HEK293 (cell line): ENCODE measurements at regions not wholly inside any gene's neighbourhood (a gene's known extent, or its start where the extent isn't known, plus 50 kb on each side); places are given as distances from the start of the nearest gene placed in this dataset.

ENCODE experiments used
- CTCF ChIA-PET: fragments of 350-600 bp; formaldehyde crosslinking; extraction: SDS; loops from one replicate; lab custom pipeline; 2021; ENCODE audit warnings: antibody characterized with exemption; lab: Yijun Ruan, JAX
- POLR2A ChIA-PET: fragments of 300-600 bp; formaldehyde crosslinking; extraction: SDS; loops from one replicate; lab custom pipeline; 2020; ENCODE audit warnings: antibody characterized with exemption, inconsistent platforms; lab: Yijun Ruan, JAX
- H3K27ac ChIP-seq: fragments of 200-500 bp; sonication (Bioruptor generic); 2 replicates; pipeline ENCODE4 v1.5.1; 2014; ENCODE audit warnings: low read depth, low read length, control low read depth, inconsistent platforms; ENCODE audit errors: extremely low read depth
- H3K36me3 ChIP-seq, 2 experiments: fragments of 200-500 bp in 1 of 2; sonication (Bioruptor generic) in 1 of 2; 1 replicate in 1 of 2; 2 replicates in 1 of 2; pipeline ENCODE4 v1.5.1; 2014 to 2017; ENCODE audit warnings: inconsistent platforms in 2 of 2, low read length in 2 of 2; ENCODE audit not compliant: control insufficient read depth in 2 of 2, insufficient read depth in 1 of 2
- H3K4me1 ChIP-seq: fragments of 200-500 bp; sonication (Bioruptor generic); 2 replicates; pipeline ENCODE4 v1.5.1; 2014; ENCODE audit warnings: mild to moderate bottlenecking, low read length, inconsistent platforms; ENCODE audit not compliant: control insufficient read depth, insufficient read depth
- H3K4me3 ChIP-seq: 2 replicates; pipeline ENCODE4 v1.5.1; 2011; ENCODE audit warnings: low read depth, mild to moderate bottlenecking, control low read depth, low read length, moderate library complexity
- H3K9me3 ChIP-seq: fragments of 200-500 bp; sonication (Bioruptor generic); 2 replicates; pipeline ENCODE4 v1.5.1; 2014; ENCODE audit warnings: low read depth, low read length, inconsistent platforms; ENCODE audit not compliant: control insufficient read depth, insufficient read depth
- BCL11A ChIP-seq: fragments of 450-650 bp; formaldehyde crosslinking; IDR thresholded peaks from 2 replicates; pipeline ENCODE4 v1.5.1; 2016; ENCODE audit warnings: low read depth, missing biosample characterization, missing genetic modification characterization
- EGR2 ChIP-seq: fragments of 450-650 bp; formaldehyde crosslinking; IDR thresholded peaks from 2 replicates; pipeline ENCODE4 v1.5.1; 2016; ENCODE audit warnings: low read depth, missing biosample characterization, missing genetic modification characterization
- GLI2 ChIP-seq: fragments of 450-650 bp; formaldehyde crosslinking; IDR thresholded peaks from 2 replicates; pipeline ENCODE4; 2017; ENCODE audit warnings: missing biosample characterization, missing genetic modification characterization, low read depth, borderline replicate concordance
- GLIS1 ChIP-seq: fragments of 450-650 bp; formaldehyde crosslinking; IDR thresholded peaks from 2 replicates; pipeline ENCODE4 v1.5.1; 2016; ENCODE audit warnings: missing biosample characterization, missing genetic modification characterization
- HOXA7 ChIP-seq: sonication (generic); formaldehyde crosslinking; IDR thresholded peaks from 2 replicates; pipeline ENCODE4 v1.8.1; 2022; ENCODE audit warnings: missing genetic modification reagents, borderline replicate concordance
- MEIS1 ChIP-seq: sonication (generic); formaldehyde crosslinking; IDR thresholded peaks from 2 replicates; pipeline ENCODE4 v1.8.1; 2022; ENCODE audit warnings: missing genetic modification reagents, mild to moderate bottlenecking, borderline replicate concordance
- SP3 ChIP-seq: fragments of 450-650 bp; formaldehyde crosslinking; IDR thresholded peaks from 2 replicates; pipeline ENCODE4 v1.5.1; 2016; ENCODE audit warnings: missing biosample characterization, missing genetic modification characterization
- ZBTB8A ChIP-seq: fragments of 450-650 bp; formaldehyde crosslinking; IDR thresholded peaks from 2 replicates; pipeline ENCODE4 v1.5.1; 2016; ENCODE audit warnings: missing biosample characterization, missing genetic modification characterization
- ZFP69B ChIP-seq: fragments of 450-650 bp; formaldehyde crosslinking; IDR thresholded peaks from 2 replicates; pipeline ENCODE4 v1.5.1; 2016; ENCODE audit warnings: missing biosample characterization, missing genetic modification characterization
- ZIC2 ChIP-seq: fragments of 450-650 bp; formaldehyde crosslinking; IDR thresholded peaks from 2 replicates; pipeline ENCODE4 v1.5.1; 2016; ENCODE audit warnings: missing biosample characterization, missing genetic modification characterization
- ZNF121 ChIP-seq: fragments of 450-650 bp; formaldehyde crosslinking; IDR thresholded peaks from 2 replicates; pipeline ENCODE4 v1.5.1; 2016; ENCODE audit warnings: missing biosample characterization, missing genetic modification characterization
- ZNF184 ChIP-seq: fragments of 450-650 bp; IDR thresholded peaks from 2 replicates; pipeline ENCODE4 v1.5.1; 2018; ENCODE audit warnings: missing biosample characterization, mild to moderate bottlenecking, missing genetic modification characterization
- ZNF221 ChIP-seq: fragments of 450-650 bp; formaldehyde crosslinking; IDR thresholded peaks from 2 replicates; pipeline ENCODE4 v1.5.1; 2017; ENCODE audit warnings: missing biosample characterization, missing genetic modification characterization, borderline replicate concordance
- ZNF302 ChIP-seq: fragments of 450-650 bp; formaldehyde crosslinking; IDR thresholded peaks from 2 replicates; pipeline ENCODE4 v1.5.1; 2016; ENCODE audit warnings: missing biosample characterization, missing genetic modification characterization, low read depth
- ZNF391 ChIP-seq: fragments of 450-650 bp; formaldehyde crosslinking; IDR thresholded peaks from 2 replicates; pipeline ENCODE4 v1.5.1; 2016; ENCODE audit warnings: low read depth, missing biosample characterization, missing genetic modification characterization, borderline replicate concordance
- ZNF423 ChIP-seq: fragments of 450-650 bp; formaldehyde crosslinking; IDR thresholded peaks from 2 replicates; pipeline ENCODE4 v1.5.1; 2016; ENCODE audit warnings: missing biosample characterization, missing genetic modification characterization
- ZNF426 ChIP-seq: fragments of 450-650 bp; formaldehyde crosslinking; IDR thresholded peaks from 2 replicates; pipeline ENCODE4 v1.5.1; 2017; ENCODE audit warnings: missing biosample characterization, missing genetic modification characterization, mild to moderate bottlenecking, inconsistent platforms, moderate library complexity
- ZNF560 ChIP-seq: fragments of 450-650 bp; formaldehyde crosslinking; IDR thresholded peaks from 2 replicates; pipeline ENCODE4 v1.5.1; 2017; ENCODE audit warnings: missing biosample characterization, missing genetic modification characterization, borderline replicate concordance
- ZNF600 ChIP-seq: fragments of 450-650 bp; formaldehyde crosslinking; IDR thresholded peaks from 2 replicates; pipeline ENCODE4 v1.5.1; 2016; ENCODE audit warnings: missing biosample characterization, missing genetic modification characterization
- ZNF629 ChIP-seq: fragments of 450-650 bp; formaldehyde crosslinking; IDR thresholded peaks from 2 replicates; pipeline ENCODE4 v1.5.1; 2017; ENCODE audit warnings: missing biosample characterization, missing genetic modification characterization
- ZNF664 ChIP-seq: fragments of 450-650 bp; formaldehyde crosslinking; IDR thresholded peaks from 2 replicates; pipeline ENCODE4 v1.5.1; 2016; ENCODE audit warnings: missing biosample characterization, missing genetic modification characterization
- ZNF677 ChIP-seq: fragments of 450-650 bp; IDR thresholded peaks from 2 replicates; pipeline ENCODE4 v1.5.0; 2018; ENCODE audit warnings: missing biosample characterization, mild to moderate bottlenecking, missing genetic modification characterization, moderate library complexity
- ZNF707 ChIP-seq: fragments of 450-650 bp; formaldehyde crosslinking; IDR thresholded peaks from 2 replicates; pipeline ENCODE4 v1.5.1; 2016; ENCODE audit warnings: missing biosample characterization, missing genetic modification characterization
- TF ChIP-seq, protein P1 (sequence below): fragments of 450-650 bp; formaldehyde crosslinking; IDR thresholded peaks from 2 replicates; pipeline ENCODE4 v1.5.1; 2017; ENCODE audit warnings: missing biosample characterization, missing genetic modification characterization
- TF ChIP-seq, protein P2 (sequence below): fragments of 450-650 bp; formaldehyde crosslinking; IDR thresholded peaks from 2 replicates; pipeline ENCODE4 v1.5.1; 2017; ENCODE audit warnings: missing biosample characterization, mild to moderate bottlenecking, missing genetic modification characterization, moderate library complexity
- TF ChIP-seq, protein P3 (sequence below): fragments of 450-650 bp; formaldehyde crosslinking; IDR thresholded peaks from 2 replicates; pipeline ENCODE4 v1.5.1; 2016; ENCODE audit warnings: missing biosample characterization, missing genetic modification characterization
- TF ChIP-seq, protein P4 (sequence below): fragments of 450-650 bp; formaldehyde crosslinking; IDR thresholded peaks from 2 replicates; pipeline ENCODE4 v1.5.1; 2017; ENCODE audit warnings: missing biosample characterization, missing genetic modification characterization
- TF ChIP-seq, protein P5 (sequence below): fragments of 450-650 bp; IDR thresholded peaks from 2 replicates; pipeline ENCODE4 v1.5.1; 2018; ENCODE audit warnings: missing biosample characterization, missing genetic modification characterization

DNA sequence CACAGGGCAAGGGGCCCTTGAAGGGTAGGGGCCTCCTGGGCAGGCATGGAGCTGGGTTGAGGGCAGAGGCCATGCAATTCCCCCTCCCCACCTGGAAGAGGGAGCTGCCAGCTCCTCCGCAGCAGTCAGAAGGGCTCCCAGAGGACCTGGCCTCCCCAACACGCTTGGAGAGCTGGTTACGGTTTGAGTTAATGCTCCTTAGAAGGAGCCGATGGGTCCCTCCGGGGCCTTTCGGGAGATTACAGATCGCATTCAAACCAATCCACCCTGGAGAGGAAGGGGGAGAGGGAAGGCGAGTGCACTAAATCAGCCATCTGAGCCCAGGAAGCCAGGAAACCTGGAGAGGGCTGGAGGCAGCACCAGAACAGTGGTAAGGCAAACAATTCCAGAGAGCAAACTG, 106.3 kb upstream of the CSF3R start (continued):
- no peak for TF ChIP-seq ZNF560 (tag by site-specific recombination)
- no peak for TF ChIP-seq MEIS1 (CRISPR knock-in tag)
- TF ChIP-seq ZIC2 (tag by site-specific recombination) = no peak
- no peak for TF ChIP-seq ZNF302 (tag by site-specific recombination)
- no peak for TF ChIP-seq ZNF184 (tag by site-specific recombination)
- no peak for TF ChIP-seq ZNF221 (tag by site-specific recombination)
- no peak for TF ChIP-seq ZFP69B
- no peak for TF ChIP-seq ZNF391 (tag by site-specific recombination)

DNA sequence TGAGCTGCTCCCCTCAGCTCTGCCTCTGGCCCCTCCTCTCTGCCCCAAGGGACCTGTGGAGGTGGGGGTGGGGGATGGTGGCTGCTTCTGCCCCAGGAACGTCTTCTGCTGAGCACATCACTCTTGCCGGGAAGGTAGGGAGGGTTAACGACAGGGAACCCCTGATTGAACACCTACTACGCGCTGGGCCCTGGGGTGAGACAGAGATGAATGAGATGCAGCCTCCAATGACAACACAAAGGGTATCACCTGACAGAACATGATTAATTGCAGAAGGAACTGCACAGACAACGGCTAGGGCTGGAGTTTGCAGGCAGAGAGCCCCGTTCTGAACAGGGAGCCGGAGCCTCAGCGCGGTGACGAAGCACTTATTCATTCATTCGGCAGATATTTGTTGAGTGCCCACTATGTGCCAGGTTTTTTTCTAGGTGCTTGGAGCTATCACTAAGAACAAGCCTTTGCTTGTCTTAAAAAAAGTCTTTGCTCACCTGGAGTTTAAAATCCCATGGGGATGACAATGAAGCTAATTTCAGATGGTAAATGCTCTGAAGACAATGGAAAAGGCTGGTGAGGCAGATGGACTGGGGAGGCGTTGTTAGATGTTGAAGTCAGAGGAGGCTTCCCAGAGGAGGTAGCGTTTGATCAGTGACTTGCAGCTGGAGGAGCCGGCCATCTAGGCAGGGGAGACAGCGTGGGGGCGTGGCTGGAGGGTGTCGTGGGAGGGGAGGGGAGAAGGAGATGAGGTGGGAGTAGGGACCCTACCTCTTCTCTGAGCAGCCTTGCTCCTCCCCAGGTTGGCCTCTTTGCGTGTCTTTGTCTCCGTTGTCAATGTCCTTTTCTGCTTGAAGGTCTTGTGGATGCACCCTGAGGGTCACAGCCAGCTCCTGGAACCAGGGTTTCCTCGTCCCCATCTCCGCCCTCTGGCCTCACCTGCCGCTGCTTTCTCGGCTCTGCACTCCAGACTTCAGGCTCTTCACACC, 103.1 kb upstream of the CSF3R start:
- H3K27ac ChIP-seq = no peak overlapping the region
- no peaks in the 10 kb centered on the region for H3K4me1 ChIP-seq
- no peak overlapping the region for H3K4me3 ChIP-seq
- H3K9me3 ChIP-seq = no peaks in the 10 kb centered on the region
- no peaks in the 10 kb centered on the region for H3K36me3 ChIP-seq
- CTCF ChIA-PET = interaction anchor here (0.6 to 1.7 kb wide), 7 partner anchors 9 to 1089 kb away, joined by 3 to 15 read pairs (median 4); no protein-coding TSS in a partner anchor
- POLR2A ChIA-PET = no interaction called here
- TF ChIP-seq HOXA7 (no peak), ZBTB8A (tag by site-specific recombination) (no peak), ZNF677 (tag by site-specific recombination) (no peak), ZFP69B (no peak), SP3 (no peak), ZNF121 (no peak), ZNF629 (tag by site-specific recombination) (no peak), ZNF600 (tag by site-specific recombination) (peak; percentile 14; the same call in 1 of the 2 replicates), ZNF426 (tag by site-specific recombination) (no peak), EGR2 (tag by site-specific recombination) (peak; percentile 67), BCL11A (tag by site-specific recombination) (no peak), ZNF423 (0 out of 2 replicates have a peak, but pooled peaks have one; percentile 19), ZNF707 (no peak), ZNF664 (tag by site-specific recombination) (no peak), GLI2 (tag by site-specific recombination) (no peak), ZNF184 (tag by site-specific recombination) (no peak), GLIS1 (tag by site-specific recombination) (peak; percentile 34)
- TF ChIP-seq, protein P1, sequence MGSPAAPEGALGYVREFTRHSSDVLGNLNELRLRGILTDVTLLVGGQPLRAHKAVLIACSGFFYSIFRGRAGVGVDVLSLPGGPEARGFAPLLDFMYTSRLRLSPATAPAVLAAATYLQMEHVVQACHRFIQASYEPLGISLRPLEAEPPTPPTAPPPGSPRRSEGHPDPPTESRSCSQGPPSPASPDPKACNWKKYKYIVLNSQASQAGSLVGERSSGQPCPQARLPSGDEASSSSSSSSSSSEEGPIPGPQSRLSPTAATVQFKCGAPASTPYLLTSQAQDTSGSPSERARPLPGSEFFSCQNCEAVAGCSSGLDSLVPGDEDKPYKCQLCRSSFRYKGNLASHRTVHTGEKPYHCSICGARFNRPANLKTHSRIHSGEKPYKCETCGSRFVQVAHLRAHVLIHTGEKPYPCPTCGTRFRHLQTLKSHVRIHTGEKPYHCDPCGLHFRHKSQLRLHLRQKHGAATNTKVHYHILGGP (tag by site-specific recombination) = no peak
- TF ChIP-seq, protein P2, sequence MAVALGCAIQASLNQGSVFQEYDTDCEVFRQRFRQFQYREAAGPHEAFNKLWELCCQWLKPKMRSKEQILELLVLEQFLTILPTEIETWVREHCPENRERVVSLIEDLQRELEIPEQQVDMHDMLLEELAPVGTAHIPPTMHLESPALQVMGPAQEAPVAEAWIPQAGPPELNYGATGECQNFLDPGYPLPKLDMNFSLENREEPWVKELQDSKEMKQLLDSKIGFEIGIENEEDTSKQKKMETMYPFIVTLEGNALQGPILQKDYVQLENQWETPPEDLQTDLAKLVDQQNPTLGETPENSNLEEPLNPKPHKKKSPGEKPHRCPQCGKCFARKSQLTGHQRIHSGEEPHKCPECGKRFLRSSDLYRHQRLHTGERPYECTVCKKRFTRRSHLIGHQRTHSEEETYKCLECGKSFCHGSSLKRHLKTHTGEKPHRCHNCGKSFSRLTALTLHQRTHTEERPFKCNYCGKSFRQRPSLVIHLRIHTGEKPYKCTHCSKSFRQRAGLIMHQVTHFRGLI (tag by site-specific recombination) = no peak
- TF ChIP-seq, protein P3, sequence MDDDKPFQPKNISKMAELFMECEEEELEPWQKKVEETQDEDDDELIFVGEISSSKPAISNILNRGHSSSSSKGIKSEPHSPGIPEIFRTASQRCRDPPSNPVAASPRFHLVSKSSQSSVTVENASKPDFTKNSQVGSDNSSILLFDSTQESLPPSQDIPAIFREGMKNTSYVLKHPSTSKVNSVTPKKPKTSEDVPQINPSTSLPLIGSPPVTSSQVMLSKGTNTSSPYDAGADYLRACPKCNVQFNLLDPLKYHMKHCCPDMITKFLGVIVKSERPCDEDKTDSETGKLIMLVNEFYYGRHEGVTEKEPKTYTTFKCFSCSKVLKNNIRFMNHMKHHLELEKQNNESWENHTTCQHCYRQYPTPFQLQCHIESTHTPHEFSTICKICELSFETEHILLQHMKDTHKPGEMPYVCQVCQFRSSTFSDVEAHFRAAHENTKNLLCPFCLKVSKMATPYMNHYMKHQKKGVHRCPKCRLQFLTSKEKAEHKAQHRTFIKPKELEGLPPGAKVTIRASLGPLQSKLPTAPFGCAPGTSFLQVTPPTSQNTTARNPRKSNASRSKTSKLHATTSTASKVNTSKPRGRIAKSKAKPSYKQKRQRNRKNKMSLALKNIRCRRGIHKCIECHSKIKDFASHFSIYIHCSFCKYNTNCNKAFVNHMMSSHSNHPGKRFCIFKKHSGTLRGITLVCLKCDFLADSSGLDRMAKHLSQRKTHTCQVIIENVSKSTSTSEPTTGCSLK (tag by site-specific recombination) = no peak
- TF ChIP-seq, protein P4, sequence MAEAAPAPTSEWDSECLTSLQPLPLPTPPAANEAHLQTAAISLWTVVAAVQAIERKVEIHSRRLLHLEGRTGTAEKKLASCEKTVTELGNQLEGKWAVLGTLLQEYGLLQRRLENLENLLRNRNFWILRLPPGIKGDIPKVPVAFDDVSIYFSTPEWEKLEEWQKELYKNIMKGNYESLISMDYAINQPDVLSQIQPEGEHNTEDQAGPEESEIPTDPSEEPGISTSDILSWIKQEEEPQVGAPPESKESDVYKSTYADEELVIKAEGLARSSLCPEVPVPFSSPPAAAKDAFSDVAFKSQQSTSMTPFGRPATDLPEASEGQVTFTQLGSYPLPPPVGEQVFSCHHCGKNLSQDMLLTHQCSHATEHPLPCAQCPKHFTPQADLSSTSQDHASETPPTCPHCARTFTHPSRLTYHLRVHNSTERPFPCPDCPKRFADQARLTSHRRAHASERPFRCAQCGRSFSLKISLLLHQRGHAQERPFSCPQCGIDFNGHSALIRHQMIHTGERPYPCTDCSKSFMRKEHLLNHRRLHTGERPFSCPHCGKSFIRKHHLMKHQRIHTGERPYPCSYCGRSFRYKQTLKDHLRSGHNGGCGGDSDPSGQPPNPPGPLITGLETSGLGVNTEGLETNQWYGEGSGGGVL (tag by site-specific recombination) = no peak
- TF ChIP-seq, protein P5, sequence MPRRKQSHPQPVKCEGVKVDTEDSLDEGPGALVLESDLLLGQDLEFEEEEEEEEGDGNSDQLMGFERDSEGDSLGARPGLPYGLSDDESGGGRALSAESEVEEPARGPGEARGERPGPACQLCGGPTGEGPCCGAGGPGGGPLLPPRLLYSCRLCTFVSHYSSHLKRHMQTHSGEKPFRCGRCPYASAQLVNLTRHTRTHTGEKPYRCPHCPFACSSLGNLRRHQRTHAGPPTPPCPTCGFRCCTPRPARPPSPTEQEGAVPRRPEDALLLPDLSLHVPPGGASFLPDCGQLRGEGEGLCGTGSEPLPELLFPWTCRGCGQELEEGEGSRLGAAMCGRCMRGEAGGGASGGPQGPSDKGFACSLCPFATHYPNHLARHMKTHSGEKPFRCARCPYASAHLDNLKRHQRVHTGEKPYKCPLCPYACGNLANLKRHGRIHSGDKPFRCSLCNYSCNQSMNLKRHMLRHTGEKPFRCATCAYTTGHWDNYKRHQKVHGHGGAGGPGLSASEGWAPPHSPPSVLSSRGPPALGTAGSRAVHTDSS = no peak
